ENCODE measurements at regions not wholly inside any gene's neighbourhood (a gene's known extent, or its start where the extent isn't known, plus 50 kb on each side); places are given as distances from the start of the nearest gene placed in this dataset.

DNA sequence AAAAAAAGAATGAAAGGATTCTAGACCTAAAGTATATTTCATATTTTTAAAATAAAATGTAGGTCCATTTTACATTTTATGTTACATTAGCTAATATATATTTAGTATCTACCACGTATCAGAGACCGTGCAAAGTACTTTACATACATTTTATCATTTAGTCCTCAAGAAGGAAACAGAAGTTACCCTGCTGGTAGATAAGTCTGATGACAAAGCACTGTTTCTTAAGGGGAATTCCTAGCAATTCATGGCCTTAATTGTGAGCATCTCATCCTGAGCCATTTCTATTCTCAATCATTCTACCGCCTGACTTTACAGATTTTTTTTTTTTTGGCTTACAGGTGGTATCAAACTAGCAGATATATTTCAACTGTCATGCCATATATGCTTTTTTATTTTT is 367.7 kb downstream of the PRELID2 start:
- TF ChIP-seq TAF1 (IDR thresholded peaks at IDR 0.05; ENCODE audit: borderline replicate concordance, insufficient read depth, low read length) (no peak), POLR2AphosphoS5 (IDR thresholded peaks at IDR 0.05; ENCODE audit: low read depth, low read length) (no peak), REST (IDR thresholded peaks at IDR 0.05; ENCODE audit: insufficient read depth in 1 of 2, low read depth in 2 of 2, low read length in 2 of 2) (no peak)
